WERI-Rb-1 (cell line): ENCODE measurements at regions not wholly inside any gene's neighbourhood (a gene's known extent, or its start where the extent isn't known, plus 50 kb on each side); places are given as distances from the start of the nearest gene placed in this dataset.

Experiments used
- DNase-seq: peaks from one replicate; pipeline ENCODE4 v3.0.0-alpha.2; 2020
- H3K27ac ChIP-seq: fragments of 250-450 bp; sonication (Bioruptor Pico); 2 replicates; pipeline ENCODE4 v1.5.1; 2020; ENCODE audit warnings: mild to moderate bottlenecking, moderate library complexity
- H3K27me3 ChIP-seq: fragments of 250-450 bp; sonication (Bioruptor Pico); 2 replicates; pipeline ENCODE4 v1.5.1; 2021; ENCODE audit warnings: mild to moderate bottlenecking, low read depth, moderate library complexity; ENCODE audit not compliant: insufficient read depth, severe bottlenecking
- H3K36me3 ChIP-seq: fragments of 250-450 bp; sonication (Bioruptor Pico); 2 replicates; pipeline ENCODE4 v1.5.1; 2020; ENCODE audit warnings: mild to moderate bottlenecking, moderate library complexity
- H3K4me3 ChIP-seq: 2 replicates; pipeline ENCODE4 v1.5.1; 2011; ENCODE audit warnings: low read depth, mild to moderate bottlenecking, control low read depth, low read length
- H3K9me3 ChIP-seq: fragments of 250-450 bp; sonication (Bioruptor Pico); 2 replicates; pipeline ENCODE4 v1.5.1; 2021; ENCODE audit warnings: mild to moderate bottlenecking, moderate library complexity; ENCODE audit not compliant: severe bottlenecking
- CTCF ChIP-seq: IDR thresholded peaks from 2 replicates; pipeline ENCODE4 v1.5.1; 2011; ENCODE audit warnings: low read depth, mild to moderate bottlenecking, control low read depth, inconsistent platforms, low read length

- H3K27me3 ChIP-seq, result peaks cover 41% of the 10 kb centered on the region
- no peak overlapping the region for H3K27ac ChIP-seq
- DNase-seq, result no peak
- peaks cover 4% of the 10 kb centered on the region for H3K9me3 ChIP-seq
- no peak for TF ChIP-seq CTCF
- H3K4me3 ChIP-seq, result no peak overlapping the region
- H3K36me3 ChIP-seq, result no peaks in the 10 kb centered on the region
Observed at GRCh38 chr21:35450830-35451229, 401.7 kb upstream of the RUNX1 start.

- Histone ChIP-seq H3K9me3 (peaks cover 4% of the 10 kb centered on the region), H3K27me3 (peaks cover 49% of the 10 kb centered on the region), H3K4me3 (no peak overlapping the region), H3K36me3 (no peaks in the 10 kb centered on the region), H3K27ac (no peak overlapping the region)
- no peak for DNase-seq
- no peak for TF ChIP-seq CTCF
Observed at GRCh38 chr21:35449846-35450245, 400.7 kb upstream of the RUNX1 start.

- H3K27ac ChIP-seq, result no peak overlapping the region
- peaks cover 4% of the 10 kb centered on the region for H3K9me3 ChIP-seq
- H3K4me3 ChIP-seq, result no peak overlapping the region
- no peak for TF ChIP-seq CTCF
- no peaks in the 10 kb centered on the region for H3K36me3 ChIP-seq
- DNase-seq, result no peak
- peaks cover 57% of the 10 kb centered on the region for H3K27me3 ChIP-seq
Observed at GRCh38 chr21:35448876-35449599, 399.9 kb upstream of the RUNX1 start.

- peaks cover 81% of the 10 kb centered on the region for H3K27me3 ChIP-seq
- H3K36me3 ChIP-seq, result no peaks in the 10 kb centered on the region
- no peak overlapping the region for H3K27ac ChIP-seq
- no peak for TF ChIP-seq CTCF
- DNase-seq, result no peak
- no peaks in the 10 kb centered on the region for H3K9me3 ChIP-seq
- no peak overlapping the region for H3K4me3 ChIP-seq
Observed at GRCh38 chr21:35444391-35444790, 395.3 kb upstream of the RUNX1 start.

GRCh38 chr21:35441868-35442582 lies 392.9 kb upstream of the RUNX1 start:
- H3K4me3 ChIP-seq, result no peak overlapping the region
- H3K9me3 ChIP-seq, result no peaks in the 10 kb centered on the region
- H3K27me3 ChIP-seq, result peaks cover 90% of the 10 kb centered on the region
- H3K27ac ChIP-seq, result no peak overlapping the region
- DNase-seq, result no peak
- no peaks in the 10 kb centered on the region for H3K36me3 ChIP-seq
- TF ChIP-seq CTCF, result no peak
